Hepatocyte (in vitro differentiated cells): ENCODE measurements at regions not wholly inside any gene's neighbourhood (a gene's known extent, or its start where the extent isn't known, plus 50 kb on each side); places are given as distances from the start of the nearest gene placed in this dataset.

Source experiments
- DNase-seq: peaks from one replicate; pipeline ENCODE4 v3.0.0-alpha.2; 2016; ENCODE audit warnings: low spot score
- H2AFZ ChIP-seq: fragments of 200-600 bp; sonication (generic); 2 replicates; pipeline ENCODE4 v1.6.0; 2016; ENCODE audit warnings: antibody characterized with exemption, mild to moderate bottlenecking
- H3K27ac ChIP-seq: fragments of 200-600 bp; sonication (generic); 2 replicates; pipeline ENCODE4 v1.5.1; 2016; ENCODE audit warnings: mild to moderate bottlenecking
- H3K27me3 ChIP-seq: fragments of 200-600 bp; sonication (generic); 2 replicates; pipeline ENCODE4 v1.6.1; 2016
- H3K36me3 ChIP-seq: fragments of 200-600 bp; sonication (generic); replicated peaks from 2 replicates; pipeline ENCODE4 v1.5.1; 2016; ENCODE audit warnings: low read depth; ENCODE audit not compliant: insufficient read depth
- H3K4me1 ChIP-seq: fragments of 200-600 bp; sonication (generic); 2 replicates; pipeline ENCODE4 v1.5.1; 2016; ENCODE audit warnings: mild to moderate bottlenecking, moderate library complexity; ENCODE audit not compliant: insufficient read depth
- H3K4me2 ChIP-seq: fragments of 200-600 bp; sonication (generic); 2 replicates; pipeline ENCODE4 v1.6.0; 2016
- H3K4me3 ChIP-seq: fragments of 200-600 bp; sonication (generic); 2 replicates; pipeline ENCODE4 v1.5.1; 2016; ENCODE audit warnings: mild to moderate bottlenecking
- H3K79me2 ChIP-seq: fragments of 200-600 bp; sonication (generic); 2 replicates; pipeline ENCODE4 v1.6.0; 2017; ENCODE audit warnings: mild to moderate bottlenecking
- H3K9me2 ChIP-seq: fragments of 200-600 bp; sonication (generic); replicated peaks from 2 replicates; pipeline ENCODE4 v1.6.0; 2017; ENCODE audit warnings: mild to moderate bottlenecking; ENCODE audit not compliant: insufficient read depth
- H3K9me3 ChIP-seq: fragments of 200-600 bp; sonication (generic); 2 replicates; pipeline ENCODE4 v1.5.1; 2016; ENCODE audit warnings: low read depth, mild to moderate bottlenecking
- H4K20me1 ChIP-seq: fragments of 200-600 bp; sonication (generic); 2 replicates; pipeline ENCODE4 v1.6.0; 2016; ENCODE audit warnings: mild to moderate bottlenecking; ENCODE audit not compliant: insufficient read depth, poor library complexity, severe bottlenecking
- EZH2 ChIP-seq: fragments of 200-600 bp; sonication (generic); IDR thresholded peaks from 2 replicates; pipeline ENCODE4 v1.6.1; 2016; ENCODE audit warnings: antibody characterized with exemption, mild to moderate bottlenecking, borderline replicate concordance
- EZH2phosphoT487 ChIP-seq: fragments of 200-600 bp; sonication (generic); IDR thresholded peaks from one replicate; pipeline ENCODE4 v1.6.1; 2018; ENCODE audit warnings: antibody characterized with exemption, mild to moderate bottlenecking, low read depth, moderate library complexity; ENCODE audit not compliant: unreplicated experiment, severe bottlenecking
- whole genome bisulfite sequencing: methylation state at CpG from one replicate; pipeline ENCODE4 v1.1.6; 2016; ENCODE audit warnings: low lambda C conversion rate; ENCODE audit errors: missing lambda C conversion rate; 5-methylcytosine and 5-hydroxymethylcytosine counted together
- TF ChIP-seq, protein P1 (sequence below): fragments of 200-600 bp; sonication (generic); IDR thresholded peaks from 2 replicates; pipeline ENCODE4 v1.5.1; 2016; ENCODE audit warnings: antibody characterized with exemption, mild to moderate bottlenecking; ENCODE audit not compliant: poor library complexity

DNA sequence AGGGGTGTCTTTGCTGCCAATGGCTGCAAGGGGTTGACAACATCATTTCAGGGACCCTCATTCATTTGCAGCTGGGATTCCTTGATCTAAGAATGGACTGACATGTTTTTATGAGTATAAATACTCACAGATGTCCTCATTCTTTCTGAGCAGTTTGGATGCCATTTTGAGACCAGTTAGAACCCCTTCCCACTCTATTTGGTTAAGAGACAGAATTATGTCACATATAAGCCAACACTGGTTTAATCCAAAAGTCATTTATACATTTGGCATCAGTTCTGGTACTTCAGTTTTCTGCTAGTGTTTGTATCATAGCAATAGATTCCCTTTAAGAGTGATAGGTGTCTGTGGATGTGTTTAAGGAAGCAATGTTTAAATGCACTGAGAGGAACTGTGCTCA lies 248.8 kb downstream of the SAMD5 start:
- Histone ChIP-seq H3K79me2 (no peaks in the 10 kb centered on the region), H3K4me3 (no peak overlapping the region), H3K27ac (no peak overlapping the region), H3K9me3 (no peaks in the 10 kb centered on the region), H2AFZ (no peak overlapping the region), H4K20me1 (no peaks in the 10 kb centered on the region), H3K4me2 (no peak overlapping the region), H3K9me2 (no peaks in the 10 kb centered on the region), H3K4me1 (peaks cover 6% of the 10 kb centered on the region), H3K36me3 (no peaks in the 10 kb centered on the region), H3K27me3 (no peaks in the 10 kb centered on the region)
- no peak for TF ChIP-seq EZH2
- TF ChIP-seq, protein P1, sequence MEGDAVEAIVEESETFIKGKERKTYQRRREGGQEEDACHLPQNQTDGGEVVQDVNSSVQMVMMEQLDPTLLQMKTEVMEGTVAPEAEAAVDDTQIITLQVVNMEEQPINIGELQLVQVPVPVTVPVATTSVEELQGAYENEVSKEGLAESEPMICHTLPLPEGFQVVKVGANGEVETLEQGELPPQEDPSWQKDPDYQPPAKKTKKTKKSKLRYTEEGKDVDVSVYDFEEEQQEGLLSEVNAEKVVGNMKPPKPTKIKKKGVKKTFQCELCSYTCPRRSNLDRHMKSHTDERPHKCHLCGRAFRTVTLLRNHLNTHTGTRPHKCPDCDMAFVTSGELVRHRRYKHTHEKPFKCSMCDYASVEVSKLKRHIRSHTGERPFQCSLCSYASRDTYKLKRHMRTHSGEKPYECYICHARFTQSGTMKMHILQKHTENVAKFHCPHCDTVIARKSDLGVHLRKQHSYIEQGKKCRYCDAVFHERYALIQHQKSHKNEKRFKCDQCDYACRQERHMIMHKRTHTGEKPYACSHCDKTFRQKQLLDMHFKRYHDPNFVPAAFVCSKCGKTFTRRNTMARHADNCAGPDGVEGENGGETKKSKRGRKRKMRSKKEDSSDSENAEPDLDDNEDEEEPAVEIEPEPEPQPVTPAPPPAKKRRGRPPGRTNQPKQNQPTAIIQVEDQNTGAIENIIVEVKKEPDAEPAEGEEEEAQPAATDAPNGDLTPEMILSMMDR, result no peak
- no peak for TF ChIP-seq EZH2phosphoT487
- no peak for DNase-seq

DNA sequence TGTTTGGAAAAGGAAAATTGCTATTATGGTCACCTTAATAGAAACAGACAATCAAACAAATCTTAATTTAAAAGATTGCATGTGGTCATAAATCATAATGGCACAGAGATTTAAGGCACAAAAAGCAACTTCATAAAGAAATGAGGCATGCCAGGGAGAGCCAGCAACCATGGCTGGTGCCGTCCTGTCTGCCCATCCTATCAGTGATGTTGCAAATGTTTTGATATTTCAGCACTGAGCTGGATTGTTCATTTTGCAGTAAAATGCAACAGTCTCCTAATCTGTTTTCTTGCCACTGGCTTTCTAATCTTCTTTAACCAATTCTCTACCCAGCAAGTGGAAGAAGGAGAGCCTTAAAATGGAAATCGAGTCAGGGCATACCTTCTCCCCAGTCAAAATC lies 249.8 kb downstream of the SAMD5 start:
- no peak for DNase-seq
- Histone ChIP-seq H3K36me3 (no peaks in the 10 kb centered on the region), H3K27me3 (no peaks in the 10 kb centered on the region), H3K27ac (no peak overlapping the region), H3K4me2 (no peak overlapping the region), H3K9me2 (no peaks in the 10 kb centered on the region), H3K79me2 (no peaks in the 10 kb centered on the region), H2AFZ (no peak overlapping the region), H4K20me1 (no peaks in the 10 kb centered on the region), H3K4me3 (no peak overlapping the region), H3K4me1 (no peaks in the 10 kb centered on the region), H3K9me3 (no peaks in the 10 kb centered on the region)
- WGBS, result 71% methylated on average over 2 of the region's 2 CpGs
- TF ChIP-seq EZH2 (no peak), EZH2phosphoT487 (no peak)
- TF ChIP-seq, protein P1, result no peak

DNA sequence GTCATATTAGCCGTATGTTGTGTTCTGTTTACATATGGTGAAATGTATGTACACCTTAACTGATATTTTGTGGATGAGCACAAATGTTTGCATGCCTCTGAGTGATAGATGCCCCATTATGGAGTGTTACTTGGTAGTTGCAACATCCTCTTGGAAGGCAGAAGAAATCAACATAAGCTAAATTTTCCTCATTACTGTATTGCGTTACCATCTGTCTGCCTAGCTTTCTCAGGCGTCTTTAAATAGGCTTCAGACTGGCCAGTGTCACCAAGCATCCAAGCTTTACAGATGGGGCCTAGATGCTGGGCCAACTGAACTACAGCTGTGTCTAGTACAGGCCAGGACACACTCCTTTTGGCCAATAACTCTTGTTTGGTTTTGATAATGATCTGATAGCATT lies 250.6 kb downstream of the SAMD5 start:
- Histone ChIP-seq H3K36me3 (no peaks in the 10 kb centered on the region), H3K4me3 (no peak overlapping the region), H3K79me2 (no peaks in the 10 kb centered on the region), H3K9me2 (no peaks in the 10 kb centered on the region), H3K27ac (no peak overlapping the region), H3K4me1 (no peaks in the 10 kb centered on the region), H2AFZ (no peak overlapping the region), H3K9me3 (no peaks in the 10 kb centered on the region), H3K4me2 (no peak overlapping the region), H3K27me3 (no peaks in the 10 kb centered on the region), H4K20me1 (no peaks in the 10 kb centered on the region)
- TF ChIP-seq, protein P1, result no peak
- TF ChIP-seq EZH2phosphoT487 (no peak), EZH2 (no peak)
- no peak for DNase-seq
- 82% methylated on average over 3 of the region's 3 CpGs for WGBS

DNA sequence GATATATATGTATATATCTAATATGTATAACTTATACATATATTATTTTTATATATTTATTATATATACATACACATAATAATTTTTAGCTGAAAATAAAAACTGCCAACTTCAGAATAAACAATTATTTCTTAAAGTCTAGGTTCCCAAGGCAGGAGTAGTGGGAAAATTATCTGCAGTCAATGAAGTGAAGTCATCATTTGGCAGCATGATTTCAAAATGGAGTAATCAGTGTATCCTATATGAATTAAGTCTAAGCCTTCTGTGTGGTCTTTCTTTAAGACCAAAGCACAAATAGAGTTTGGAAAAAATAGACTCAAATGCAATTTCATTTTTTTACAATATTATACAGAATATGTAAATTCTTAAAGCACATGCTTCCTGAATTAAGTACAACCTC lies 251.0 kb downstream of the SAMD5 start:
- Histone ChIP-seq H3K9me2 (no peaks in the 10 kb centered on the region), H3K4me1 (no peaks in the 10 kb centered on the region), H3K27ac (no peak overlapping the region), H2AFZ (no peak overlapping the region), H3K36me3 (no peaks in the 10 kb centered on the region), H3K9me3 (no peaks in the 10 kb centered on the region), H3K79me2 (no peaks in the 10 kb centered on the region), H3K4me2 (no peak overlapping the region), H3K27me3 (no peaks in the 10 kb centered on the region), H3K4me3 (no peak overlapping the region), H4K20me1 (no peaks in the 10 kb centered on the region)
- TF ChIP-seq EZH2phosphoT487 (no peak), EZH2 (no peak)
- TF ChIP-seq, protein P1, result no peak
- no peak for DNase-seq
